Pancreas (tissue), 10 donors: ENCODE measurements at regions not wholly inside any gene's neighbourhood (a gene's known extent, or its start where the extent isn't known, plus 50 kb on each side); places are given as distances from the start of the nearest gene placed in this dataset.
"Not testable (repeated sequence)": the region's sequence is repeated elsewhere in the genome, so short reads cannot be mapped to it uniquely, and the experiment has no call there.

Source experiments
- ATAC-seq, 4 donors: fragments of 200-7000 bp; cut with Tn5 transposase; one replicate each; pipeline versions ENCODE4 v1.8.0 to v1.9.1; 2020; ENCODE audit warnings: mild to moderate bottlenecking in 4 of 4, moderate library complexity in 4 of 4
- DNase-seq, 6 donors: peaks; one replicate each; pipeline ENCODE4 v3.0.0-alpha.2; 2020
- FAIRE-seq: peaks from 2 replicates; lab custom pipeline; 2012; peaks lifted over from hg19 to GRCh38; lab: Jason Lieb, UNC
- H3K27ac ChIP-seq, 4 donors: fragments of 200-600 bp; sonication (generic); 1 replicate in 3 of 4; 2 replicates in 1 of 4; pipeline versions ENCODE4 v1.5.0 to v1.8.0; 2020
- H3K27me3 ChIP-seq, 4 donors: fragments of 200-600 bp; one replicate each; pipeline ENCODE4 v1.8.0; 2021
- H3K36me3 ChIP-seq, 3 donors: fragments of 200-600 bp; sonication (generic) in 1 of 3; one replicate each; pipeline versions ENCODE4 v1.5.0 to v1.8.0; 2020 to 2021
- H3K4me1 ChIP-seq, 3 donors: fragments of 200-600 bp; one replicate each; pipeline ENCODE4 v1.8.0; 2021
- H3K4me3 ChIP-seq, 4 donors: fragments of 200-600 bp; sonication (generic) in 2 of 4; one replicate each; pipeline versions ENCODE4 v1.5.0 to v1.8.0; 2020 to 2021
- H3K9me3 ChIP-seq, 4 donors: fragments of 200-600 bp; one replicate each; pipeline ENCODE4 v1.8.0; 2021
- WGBS, 2 donors: extraction: QIAGEN DNeasy Blood & Tissue Kit; methylation state at CpG; one replicate each; pipeline ENCODE4 v1.1.7; 2013; 5-methylcytosine and 5-hydroxymethylcytosine counted together
- intact Hi-C, 3 donors: fragments of 100-400 bp; cut with DNase I; formaldehyde crosslinking; loops; one replicate each; pipeline versions ENCODE4 v1.11.1 to v1.14.2; 2022
- TF ChIP-seq, protein P1 (sequence below), 4 donors: fragments of 200-600 bp; sonication (generic) in 3 of 4; IDR thresholded peaks; one replicate each; pipeline versions ENCODE4 v1.5.0 to v1.8.0; 2021; ENCODE audit warnings: antibody characterized with exemption in 4 of 4
- donor health status: healthy with polysubstance abuse.
- donor health status: DM: no; HTN: no; CAD: no; lungs with moderate emphysema.
- donor health status: DM: no; HTN: no; CAD: no.
- donor health status: control.
- donor health status: control.
- donor health status: Bipolar disorder and iron deficiency.
- donor health status: DM: yes; HTN: yes; CAD: no.
- donor health status: DM: no; HTN: no; CAD: no.
- donor health status: DM: no; HTN: no; CAD: no.
- donor health status: DM: yes; HTN: yes; CAD: no.

DNA sequence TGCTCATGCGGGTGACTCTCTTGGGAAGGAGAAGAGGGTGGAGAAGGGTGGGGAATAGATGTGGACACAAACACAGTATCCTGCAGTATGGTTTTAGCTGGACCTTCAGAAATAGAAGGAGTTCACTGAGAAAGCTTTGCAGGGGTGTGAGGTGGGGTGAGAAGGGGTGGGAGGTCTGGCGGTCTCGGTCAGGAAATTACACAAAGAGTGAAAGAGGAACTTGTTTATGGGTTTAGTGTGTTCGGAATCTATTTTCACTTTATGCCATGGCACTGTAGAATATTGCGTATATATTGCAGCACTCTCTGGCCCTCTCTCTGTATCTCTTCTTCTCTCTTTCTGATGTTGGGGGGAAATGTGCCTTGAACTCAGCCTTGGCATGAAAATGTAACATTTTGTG, 148.2 kb upstream of the GOT2 start:
- peak in 2 of 4 donors; percentile 25 to 70 for ATAC-seq

GRCh38 chr16:58878641-58879040, 144.5 kb upstream of the GOT2 start:
- DNase-seq, H3K9me3 ChIP-seq, H3K27ac ChIP-seq, H3K4me1 ChIP-seq, ATAC-seq, FAIRE-seq, intact Hi-C loops, H3K27me3 ChIP-seq, H3K4me3 ChIP-seq, H3K36me3 ChIP-seq: not testable (repeated sequence)
- 71 to 79% methylated on average over 11 of the region's 11 CpGs for WGBS, 2 donors

More for the DNA sequence above, 148.2 kb upstream of the GOT2 start:
- H3K4me1 ChIP-seq = no peaks in the 10 kb centered on the region
- H3K27me3 ChIP-seq = no peaks in the 10 kb centered on the region
- no peak overlapping the region for H3K27ac ChIP-seq
- TF ChIP-seq, protein P1, sequence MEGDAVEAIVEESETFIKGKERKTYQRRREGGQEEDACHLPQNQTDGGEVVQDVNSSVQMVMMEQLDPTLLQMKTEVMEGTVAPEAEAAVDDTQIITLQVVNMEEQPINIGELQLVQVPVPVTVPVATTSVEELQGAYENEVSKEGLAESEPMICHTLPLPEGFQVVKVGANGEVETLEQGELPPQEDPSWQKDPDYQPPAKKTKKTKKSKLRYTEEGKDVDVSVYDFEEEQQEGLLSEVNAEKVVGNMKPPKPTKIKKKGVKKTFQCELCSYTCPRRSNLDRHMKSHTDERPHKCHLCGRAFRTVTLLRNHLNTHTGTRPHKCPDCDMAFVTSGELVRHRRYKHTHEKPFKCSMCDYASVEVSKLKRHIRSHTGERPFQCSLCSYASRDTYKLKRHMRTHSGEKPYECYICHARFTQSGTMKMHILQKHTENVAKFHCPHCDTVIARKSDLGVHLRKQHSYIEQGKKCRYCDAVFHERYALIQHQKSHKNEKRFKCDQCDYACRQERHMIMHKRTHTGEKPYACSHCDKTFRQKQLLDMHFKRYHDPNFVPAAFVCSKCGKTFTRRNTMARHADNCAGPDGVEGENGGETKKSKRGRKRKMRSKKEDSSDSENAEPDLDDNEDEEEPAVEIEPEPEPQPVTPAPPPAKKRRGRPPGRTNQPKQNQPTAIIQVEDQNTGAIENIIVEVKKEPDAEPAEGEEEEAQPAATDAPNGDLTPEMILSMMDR (IDR thresholded peaks at IDR 0.05) = no peak
- H3K9me3 ChIP-seq = no peaks in the 10 kb centered on the region
- DNase-seq = no peak
- H3K4me3 ChIP-seq = no peak overlapping the region
- H3K36me3 ChIP-seq = no peaks in the 10 kb centered on the region
- intact Hi-C loops = no loop called here
- FAIRE-seq = no peak
- WGBS, 2 donors = 78 to 87% methylated on average over 5 of the region's 5 CpGs

- Histone ChIP-seq H3K9me3 (no peaks in the 10 kb centered on the region), H3K4me1 (no peaks in the 10 kb centered on the region), H3K27ac (no peak overlapping the region), H3K4me3 (no peak overlapping the region), H3K36me3 (no peaks in the 10 kb centered on the region), H3K27me3 (no peaks in the 10 kb centered on the region)
- intact Hi-C loops = no loop called here
- DNase-seq = no peak
- no peak for FAIRE-seq
- ATAC-seq = no peak
- 49 to 55% methylated on average over 3 of the region's 3 CpGs for WGBS, 2 donors
- TF ChIP-seq, protein P1 (IDR thresholded peaks at IDR 0.05) = no peak
Observed at GRCh38 chr16:58866935-58867334, 132.8 kb upstream of the GOT2 start.

- no peak for ATAC-seq
- no peak for DNase-seq
- no peaks in the 10 kb centered on the region for H3K36me3 ChIP-seq
- 43 to 46% methylated on average over 1 of the region's 1 CpG for WGBS, 2 donors
- no peak overlapping the region for H3K4me3 ChIP-seq
- no peaks in the 10 kb centered on the region for H3K9me3 ChIP-seq
- TF ChIP-seq, protein P1 (IDR thresholded peaks at IDR 0.05) = no peak
- no peaks in the 10 kb centered on the region for H3K27me3 ChIP-seq
- no peaks in the 10 kb centered on the region for H3K4me1 ChIP-seq
- no peak for FAIRE-seq
- intact Hi-C loops = no loop called here
- H3K27ac ChIP-seq = no peak overlapping the region
Observed at GRCh38 chr16:58863761-58864160, 129.6 kb upstream of the GOT2 start.

- WGBS, 2 donors = 65 to 69% methylated on average over 2 of the region's 2 CpGs
- ATAC-seq (no peak), FAIRE-seq (no peak), DNase-seq (no peak)
- Histone ChIP-seq H3K4me1 (no peaks in the 10 kb centered on the region), H3K27ac (no peak overlapping the region), H3K4me3 (no peak overlapping the region), H3K36me3 (no peaks in the 10 kb centered on the region), H3K27me3 (no peaks in the 10 kb centered on the region), H3K9me3 (no peaks in the 10 kb centered on the region)
- intact Hi-C loops = no loop called here
- TF ChIP-seq, protein P1 (IDR thresholded peaks at IDR 0.05) = no peak
Observed at GRCh38 chr16:58863042-58863441, 128.9 kb upstream of the GOT2 start.
